COLO668 (cell line): ENCODE measurements at regions not wholly inside any gene's neighbourhood (a gene's known extent, or its start where the extent isn't known, plus 50 kb on each side); places are given as distances from the start of the nearest gene placed in this dataset.
"Not testable (repeated sequence)": the region's sequence is repeated elsewhere in the genome, so short reads cannot be mapped to it uniquely, and the experiment has no call there.

ENCODE experiments used
- DNase-seq: peaks from one replicate; lab custom pipeline; 2025; ENCODE audit not compliant: unreplicated experiment; lab: John Stamatoyannopoulos, UW

DNA sequence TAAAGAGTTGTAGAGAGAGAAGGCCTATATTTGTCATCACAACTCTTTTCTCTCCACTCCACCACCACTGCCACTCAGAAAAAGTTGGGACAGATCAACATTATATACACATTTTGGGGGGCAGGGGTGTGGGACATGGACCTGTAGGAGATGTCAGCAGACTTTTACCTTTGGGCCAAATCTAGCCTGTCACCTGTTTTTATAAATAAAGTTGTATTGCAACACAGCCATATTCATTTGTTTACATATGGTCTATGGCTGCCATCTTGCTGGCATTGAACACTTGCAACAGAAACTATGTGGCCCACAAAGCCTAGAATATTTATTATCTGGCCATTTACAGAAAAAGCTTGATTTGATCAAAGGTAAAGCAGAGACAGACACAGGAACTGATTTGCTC is 250.7 kb downstream of the BTG1 start:
- DNase-seq = no peak

DNA sequence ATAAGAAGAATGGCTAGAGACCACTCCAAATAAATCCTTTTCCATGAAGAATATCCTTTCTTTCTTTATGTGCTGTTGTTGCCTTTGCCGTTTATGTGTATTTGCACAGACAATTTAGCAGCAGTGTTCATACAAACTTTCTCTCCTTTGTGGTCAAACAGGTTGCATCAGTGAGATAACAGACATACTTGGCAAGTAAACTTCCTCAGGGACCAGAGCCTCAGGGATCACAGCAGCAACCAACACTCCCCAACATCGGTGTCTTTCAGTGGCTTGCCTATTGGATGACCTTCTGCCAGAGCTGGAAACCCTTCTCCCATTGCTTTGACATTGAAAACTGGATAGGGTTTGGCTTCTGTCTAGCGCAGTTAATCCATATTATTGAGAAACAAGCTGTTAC is 252.2 kb downstream of the BTG1 start:
- no peak for DNase-seq

DNA sequence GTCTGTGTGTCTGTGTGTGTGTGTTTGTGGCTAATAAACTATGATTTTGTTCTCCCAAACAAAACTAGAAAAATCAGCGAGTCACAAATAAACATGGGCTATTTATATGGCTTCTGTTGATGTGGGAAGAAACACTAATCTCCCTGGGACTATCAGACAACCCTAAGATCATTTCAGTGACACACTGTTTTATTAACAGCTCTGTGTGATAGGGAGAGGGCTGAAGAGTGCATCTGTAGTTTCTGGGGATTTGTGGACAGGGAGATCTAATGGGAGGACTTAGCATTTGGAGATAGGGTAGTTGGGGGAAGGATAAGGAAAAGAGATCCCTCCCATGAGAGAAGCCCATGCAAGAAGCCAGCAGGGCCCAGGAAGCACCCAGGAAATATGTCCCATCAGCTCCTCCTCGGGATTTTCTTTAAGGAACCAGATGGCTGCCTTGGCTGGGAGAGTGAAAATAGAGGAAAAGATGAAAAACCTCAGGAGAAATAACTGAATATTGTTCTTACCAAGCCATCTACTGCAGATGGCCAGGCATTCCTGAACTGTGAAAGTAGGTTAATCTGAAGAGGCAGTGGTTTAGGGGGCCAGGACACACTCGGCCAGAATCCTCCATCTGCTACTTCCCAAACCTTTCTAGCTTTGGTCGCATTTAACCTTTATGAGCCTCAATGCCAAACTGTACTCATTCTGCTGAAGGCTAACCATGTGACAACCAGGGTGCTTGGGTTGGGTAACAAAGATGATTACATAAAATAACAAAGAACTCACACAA is 253.4 kb downstream of the BTG1 start:
- DNase-seq = no peak

DNA sequence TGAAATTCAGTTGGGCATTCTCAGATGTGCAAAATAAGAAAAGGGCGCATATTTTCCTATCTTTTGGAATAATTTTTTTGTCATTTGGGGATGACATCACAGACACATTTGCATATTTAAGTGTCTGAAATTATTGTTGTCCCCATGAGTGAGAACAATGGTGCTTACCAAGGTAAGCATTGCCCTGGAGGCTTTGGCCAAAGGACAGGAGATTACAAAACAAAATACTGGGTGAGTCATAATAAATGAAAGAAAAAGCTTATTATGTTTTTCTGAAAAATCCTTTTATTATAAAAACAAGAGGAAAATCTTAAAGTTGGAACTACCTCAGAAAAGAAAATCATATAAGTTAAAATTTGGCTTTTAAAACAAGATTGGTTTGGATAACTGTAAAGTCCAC is 254.9 kb downstream of the BTG1 start:
- DNase-seq = no peak

DNA sequence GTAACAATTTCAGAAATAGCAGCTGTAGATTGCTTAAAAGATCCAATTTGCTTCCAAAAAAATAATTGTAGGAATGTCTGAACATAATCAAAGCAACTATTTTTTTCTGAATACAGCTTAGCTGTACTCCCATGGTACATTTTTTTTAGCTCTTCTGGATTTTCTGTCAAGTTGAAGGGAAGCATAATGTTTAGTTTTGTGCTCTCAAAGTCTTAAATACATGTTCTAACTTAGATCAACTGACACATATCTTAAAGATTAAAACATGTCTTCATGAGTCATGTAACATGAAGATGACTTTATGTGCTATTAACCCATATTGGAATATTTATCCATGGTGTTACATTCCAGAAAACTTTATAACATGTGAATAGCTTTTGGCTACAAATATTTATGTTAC is 255.7 kb downstream of the BTG1 start:
- DNase-seq = no peak

DNA sequence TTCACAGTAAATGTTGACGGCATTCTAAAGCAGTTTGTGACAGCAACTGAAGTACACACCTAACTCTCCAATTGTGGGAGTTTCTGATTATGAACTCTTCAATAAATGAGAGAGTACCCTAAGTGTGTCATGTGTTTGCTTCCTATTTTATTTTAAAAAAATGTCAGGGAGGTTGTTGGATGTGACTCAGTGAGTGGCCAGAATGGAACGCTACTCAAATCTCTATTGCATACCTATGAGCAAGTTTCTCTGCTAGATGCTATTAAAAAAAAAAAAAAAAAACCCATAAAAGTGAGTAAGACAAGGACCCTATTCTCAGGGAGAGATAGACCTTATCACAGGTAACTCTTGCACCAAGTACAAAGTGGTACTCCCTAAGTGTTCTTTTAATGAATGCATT is 256.6 kb downstream of the BTG1 start:
- no peak for DNase-seq

DNA sequence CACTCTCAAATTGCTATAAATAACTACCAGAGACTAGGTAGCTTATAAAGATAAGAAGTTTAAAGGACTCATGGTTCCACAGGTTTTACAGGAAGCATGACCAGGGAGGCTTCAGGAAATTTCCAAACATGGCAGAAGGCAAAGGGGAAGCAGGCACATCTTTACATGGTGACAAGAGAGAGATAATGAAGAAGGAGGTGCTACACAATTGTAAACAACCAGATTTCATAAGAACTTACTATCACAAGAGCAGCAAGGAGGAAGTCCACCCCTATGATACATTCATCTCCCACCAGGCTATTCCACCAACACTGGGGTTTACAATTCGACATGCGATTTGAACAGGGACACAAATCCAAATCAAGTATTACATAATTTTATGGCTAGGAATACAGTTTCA is 257.7 kb downstream of the BTG1 start:
- DNase-seq = no peak

DNA sequence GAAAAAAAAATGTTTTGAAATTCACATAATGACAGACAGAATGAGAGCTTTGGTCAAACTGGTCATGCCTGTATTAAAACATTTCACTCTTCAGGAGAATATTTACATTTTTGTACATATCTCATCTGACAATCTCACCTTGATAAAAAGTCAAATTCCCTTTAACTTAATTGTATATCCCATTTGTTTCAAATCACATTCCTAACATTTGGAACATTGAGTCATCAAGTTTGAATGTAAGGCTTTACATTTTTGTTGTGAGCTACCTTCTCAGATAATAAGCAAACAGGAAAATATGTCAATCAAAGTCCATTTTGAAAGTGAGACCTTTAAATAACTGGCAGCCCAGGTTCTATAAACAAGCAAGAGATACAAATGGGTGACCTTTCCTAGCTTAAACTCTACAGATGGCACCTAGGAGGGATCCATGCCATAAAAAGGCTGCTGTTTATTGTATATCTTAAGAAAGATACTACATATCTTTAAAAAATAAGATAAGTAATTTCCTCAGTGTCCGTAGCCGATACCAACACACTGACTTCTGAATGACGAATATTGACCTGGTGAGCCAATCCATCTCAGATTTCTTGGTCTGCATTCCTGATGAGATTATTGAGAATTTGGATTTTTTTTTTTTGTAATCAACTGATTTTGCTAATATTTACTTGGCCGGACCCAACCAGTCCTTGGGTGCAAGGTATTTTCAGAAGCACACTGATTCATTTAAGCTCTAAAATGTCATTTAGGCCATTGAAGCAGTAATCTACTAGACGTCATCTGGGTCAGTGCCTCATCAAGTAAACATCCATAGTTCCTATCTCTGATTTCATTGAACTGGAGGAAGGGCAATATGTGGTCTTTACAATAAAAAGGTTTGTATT is 259.6 kb downstream of the BTG1 start:
- DNase-seq = no peak

DNA sequence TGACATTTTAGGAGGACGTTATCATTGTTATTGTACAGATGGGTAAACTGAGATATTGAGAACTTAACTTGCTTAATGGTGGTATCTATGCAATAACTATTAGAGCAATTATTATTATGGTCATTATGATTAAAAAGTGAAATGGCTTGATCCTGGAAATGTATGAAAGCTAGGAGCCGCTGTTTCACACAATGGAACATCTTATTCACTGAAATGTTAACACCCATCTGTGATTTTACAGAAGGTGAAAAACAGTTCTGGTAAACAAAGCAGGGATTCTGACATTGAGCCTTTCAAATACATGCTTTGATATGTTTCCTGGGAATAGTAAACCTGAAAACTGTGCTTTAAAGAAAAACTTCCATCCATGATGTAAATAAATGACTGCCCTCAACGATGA is 261.4 kb downstream of the BTG1 start:
- DNase-seq = no peak

DNA sequence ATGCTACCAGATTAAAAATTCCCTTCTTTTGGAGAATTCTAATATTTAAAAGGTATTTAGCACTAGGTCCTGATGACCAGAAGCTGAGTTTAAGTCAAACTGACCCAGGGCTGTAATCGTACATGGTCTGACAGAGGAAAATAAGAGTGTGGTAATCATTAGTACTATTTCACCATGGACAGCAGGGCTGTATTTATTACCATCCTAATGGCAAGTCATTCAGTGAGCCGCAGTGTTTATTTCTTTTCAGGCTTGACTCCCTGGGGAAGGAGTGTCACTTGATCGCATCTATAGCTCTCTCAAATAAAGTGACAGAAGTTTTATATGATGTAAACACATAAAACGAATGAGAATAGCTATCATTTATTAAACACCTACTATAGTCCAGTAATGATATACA is 261.8 kb downstream of the BTG1 start:
- no peak for DNase-seq

DNA sequence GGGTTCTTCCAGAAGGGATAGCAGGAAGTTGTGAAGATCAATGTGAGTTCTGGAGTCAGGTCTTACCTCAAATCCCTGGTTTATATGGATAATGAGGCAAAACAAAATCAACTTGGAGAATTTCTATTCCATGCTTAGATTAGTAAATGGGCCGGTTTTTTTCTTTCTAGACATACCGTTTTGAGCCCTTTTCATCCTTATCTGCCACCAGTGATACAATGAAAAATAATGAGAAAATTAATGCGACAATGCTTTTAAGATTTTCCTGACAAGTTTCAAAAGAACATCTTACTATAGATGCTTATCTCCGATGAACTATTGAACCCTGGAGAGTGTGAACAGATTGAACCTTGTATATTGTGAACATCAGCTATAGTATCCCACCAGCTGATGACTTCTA is 262.7 kb downstream of the BTG1 start:
- no peak for DNase-seq

DNA sequence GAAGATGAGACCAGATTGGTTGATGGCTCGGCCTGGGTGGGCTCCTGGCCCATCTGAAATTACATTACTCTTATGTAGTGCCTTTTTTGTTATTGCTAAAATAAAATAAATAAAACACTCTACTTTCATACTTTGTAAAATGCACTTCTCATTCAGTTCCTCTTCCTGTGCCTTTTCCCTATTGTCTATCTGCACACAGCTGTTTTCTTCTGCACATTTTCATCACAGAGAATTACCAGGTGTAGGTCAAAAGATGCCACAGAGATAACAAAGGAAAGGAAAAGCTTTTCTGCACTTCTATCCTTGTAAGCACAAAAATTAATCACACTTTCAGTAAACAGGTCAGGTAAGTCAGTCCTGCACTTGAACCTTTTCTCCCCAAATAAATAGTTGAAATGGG is 265.1 kb downstream of the BTG1 start:
- no peak for DNase-seq

DNA sequence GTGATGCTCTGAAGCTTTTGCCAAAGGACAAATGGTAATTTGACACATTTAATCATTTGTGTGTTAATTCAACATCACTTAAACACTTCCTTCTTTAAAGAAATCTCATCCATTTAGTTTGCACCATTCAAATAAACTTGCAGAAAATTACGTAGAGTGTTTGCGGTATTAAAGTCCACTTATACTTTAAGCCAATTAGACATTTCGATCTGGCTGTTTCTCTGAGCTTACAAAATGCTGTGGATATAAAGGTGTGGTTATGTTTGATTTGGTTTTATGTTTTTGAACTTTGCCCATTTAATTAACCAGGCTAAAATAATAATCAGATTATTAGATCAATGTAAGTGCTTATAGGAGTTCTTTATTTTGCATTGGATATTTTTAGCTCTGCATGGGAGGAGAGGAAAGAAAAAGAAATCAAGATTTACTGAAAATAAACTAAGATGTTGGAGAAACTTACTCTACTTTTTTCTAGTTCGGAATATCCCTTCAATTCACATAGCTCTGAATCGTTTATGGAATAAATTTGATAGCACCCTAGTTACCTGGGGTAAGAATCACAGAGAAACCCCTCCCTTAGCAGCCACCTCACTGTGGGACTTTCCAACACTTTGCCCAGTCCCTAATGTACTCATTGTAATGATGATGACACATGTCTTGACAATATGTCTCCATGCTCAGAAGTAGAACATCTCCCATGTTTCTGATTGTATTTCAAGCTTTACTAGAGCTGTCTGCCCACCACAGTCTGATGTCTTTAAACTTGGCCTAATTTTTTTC is 268.0 kb downstream of the BTG1 start:
- no peak for DNase-seq

DNA sequence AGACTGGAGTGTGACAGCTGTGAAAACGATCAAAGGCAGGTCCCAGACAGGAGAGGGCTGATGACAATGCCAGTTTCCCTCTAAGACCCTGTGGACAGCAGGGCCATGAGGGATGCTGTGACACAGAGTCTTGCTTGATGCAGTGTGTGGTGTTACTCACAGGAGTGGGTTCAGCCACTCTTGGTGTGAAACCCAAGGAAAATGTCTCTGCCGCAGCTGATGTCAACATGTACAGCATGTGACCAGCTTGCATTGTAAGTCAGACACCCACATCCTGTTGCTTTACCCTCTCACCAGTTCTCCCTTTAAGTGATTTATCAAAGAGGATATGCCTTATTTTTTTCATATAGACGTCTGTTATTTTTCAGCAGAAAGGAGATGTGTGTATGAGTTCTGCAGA is 268.6 kb downstream of the BTG1 start:
- DNase-seq = peak; percentile 56

DNA sequence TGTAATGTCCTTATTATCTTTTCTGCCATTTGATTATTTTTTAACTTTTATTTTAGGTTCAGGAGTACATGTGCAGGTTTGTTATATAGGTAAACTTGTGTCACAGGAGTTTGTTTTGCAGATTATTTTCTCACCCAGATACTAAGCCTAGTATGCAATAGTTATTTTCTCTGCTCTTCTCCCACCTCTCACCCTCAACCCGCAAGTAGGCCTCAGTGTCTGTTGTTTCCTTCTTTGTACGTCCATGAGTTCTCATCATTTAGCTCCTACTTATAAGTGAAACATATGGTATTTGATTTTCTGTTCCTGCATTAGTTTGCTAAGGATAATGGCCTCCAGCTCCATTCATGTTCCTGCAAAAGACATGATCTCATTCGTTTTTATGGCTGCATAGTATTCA is 270.0 kb downstream of the BTG1 start:
- not testable (repeated sequence) for DNase-seq

DNA sequence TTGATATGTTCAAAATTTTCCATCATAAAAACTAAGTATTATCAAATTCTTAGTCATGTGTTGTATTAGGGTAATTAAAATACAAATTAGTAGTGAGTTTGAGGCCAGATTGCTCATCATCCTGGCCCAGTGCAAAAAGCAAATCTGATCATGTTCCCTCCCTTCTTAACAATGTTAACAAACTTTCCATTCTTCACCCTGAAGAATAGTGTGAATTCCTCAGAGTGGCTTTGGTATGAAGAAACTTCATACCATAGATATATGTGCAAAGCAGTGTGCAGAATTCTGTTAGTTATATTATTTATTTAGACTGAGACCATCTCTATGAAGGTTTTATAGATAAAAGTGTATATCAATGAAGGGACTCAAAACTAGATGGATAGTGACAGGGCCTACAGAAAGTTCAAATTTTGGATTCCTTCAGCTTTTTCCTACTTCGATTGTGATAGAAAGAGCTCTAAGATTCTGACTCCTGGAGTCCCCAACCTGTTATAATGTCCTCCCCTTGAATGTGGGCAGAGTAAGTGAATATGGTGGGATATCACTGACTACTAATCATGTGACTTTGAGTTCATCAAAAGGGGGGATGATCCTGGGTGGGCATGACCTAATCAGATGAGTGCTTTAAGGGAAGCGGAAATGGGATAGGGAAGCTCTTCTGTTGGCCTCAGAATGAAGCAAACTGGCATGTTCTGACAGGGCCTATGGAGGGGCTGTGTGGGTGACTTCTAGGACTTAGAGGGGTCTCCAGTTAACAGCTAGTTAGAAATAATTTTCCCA is 271.4 kb downstream of the BTG1 start:
- DNase-seq = no peak

DNA sequence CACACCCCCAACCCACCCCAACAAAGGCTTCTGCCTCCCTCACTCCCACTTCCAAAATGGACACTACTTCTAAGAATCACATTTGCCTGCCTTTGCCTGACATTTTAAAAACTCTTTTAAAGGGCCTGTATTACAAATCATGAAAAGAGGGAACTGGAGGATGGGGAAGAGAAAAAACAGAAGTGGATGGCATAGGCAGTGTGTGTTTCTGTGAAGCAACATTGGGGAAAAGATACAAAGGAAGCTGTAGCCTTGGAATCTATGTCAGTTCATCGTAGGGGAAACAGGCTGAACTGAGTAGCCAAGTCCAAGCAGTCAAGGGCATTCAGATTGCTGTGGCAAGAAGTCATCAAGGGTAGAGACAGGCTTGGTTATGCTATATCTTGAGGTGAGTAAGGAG is 273.9 kb downstream of the BTG1 start:
- DNase-seq = no peak

DNA sequence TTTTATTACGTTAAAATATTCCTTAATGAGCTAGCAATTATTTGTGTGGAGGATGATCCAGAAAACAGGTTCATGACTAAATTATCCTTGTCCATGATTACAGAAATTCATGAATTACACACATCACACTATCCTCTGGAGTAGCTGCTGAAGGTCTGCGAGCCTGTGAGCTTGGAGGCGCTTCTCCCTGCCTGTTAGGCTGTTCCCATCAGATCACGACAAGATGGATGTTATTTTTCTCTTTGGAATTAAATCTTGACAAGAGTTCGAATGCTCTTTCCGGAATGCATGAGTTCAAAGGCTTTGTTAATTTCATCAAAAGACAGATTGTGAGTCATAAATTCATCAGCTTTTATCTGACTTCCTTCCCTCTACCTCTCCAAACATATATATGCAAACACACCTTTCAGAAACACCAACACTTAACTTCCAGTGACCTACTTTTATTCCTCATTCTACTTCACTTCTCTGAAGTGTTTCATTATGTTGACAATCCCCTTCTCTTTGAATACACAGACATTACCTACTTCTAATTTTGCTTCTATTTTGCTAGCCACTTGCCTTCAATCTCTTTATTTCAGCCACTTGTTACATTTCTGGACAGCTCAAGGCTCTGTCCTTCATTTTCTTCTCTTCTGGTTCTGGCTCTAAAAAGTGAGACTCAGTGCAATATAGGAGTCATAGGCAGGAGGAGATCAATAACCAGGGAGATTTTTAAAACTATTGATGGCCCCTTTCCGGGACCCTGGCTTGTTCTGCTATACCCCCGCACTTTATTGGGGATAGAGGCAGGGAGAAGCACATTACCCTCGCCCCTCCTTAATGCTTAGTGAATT is 274.6 kb downstream of the BTG1 start:
- DNase-seq = no peak

DNA sequence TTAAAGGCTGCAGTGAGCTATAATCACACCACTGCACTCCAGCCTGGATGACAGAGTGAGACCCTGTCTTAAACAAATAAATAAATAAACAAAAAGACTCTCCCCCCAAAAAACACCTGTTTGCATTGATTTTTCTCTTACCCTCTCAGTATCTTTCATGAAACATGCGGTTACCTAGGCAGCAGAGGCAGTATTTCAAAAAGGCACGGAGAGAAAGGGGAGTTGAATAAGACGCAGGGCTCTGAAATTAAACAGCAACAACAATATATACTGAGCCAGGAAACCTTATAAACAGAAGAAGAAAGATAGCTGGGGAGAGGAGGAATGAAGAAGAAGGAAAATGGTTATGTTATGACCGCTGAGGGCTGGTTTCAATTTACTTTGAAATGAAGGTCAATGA is 277.6 kb downstream of the BTG1 start:
- DNase-seq = no peak

DNA sequence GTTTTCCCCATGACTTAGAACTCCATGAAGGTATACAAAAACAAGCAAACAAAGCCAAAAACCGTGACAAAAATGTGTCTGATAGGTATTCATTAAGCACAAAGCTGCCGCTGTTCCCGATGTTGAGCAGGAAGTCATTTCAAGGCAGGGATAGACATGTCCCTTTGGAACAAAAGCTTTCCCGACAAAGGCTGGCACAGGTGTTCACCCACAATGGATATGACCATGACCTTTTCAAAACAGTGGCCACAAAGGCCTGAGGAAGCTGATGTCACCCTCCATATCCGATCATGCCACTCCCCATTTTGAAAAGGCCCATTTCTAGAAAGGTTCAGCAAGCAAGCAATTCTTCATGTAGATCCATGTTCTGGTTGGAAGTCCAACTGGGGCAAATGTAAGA is 279.1 kb downstream of the BTG1 start:
- DNase-seq = peak; percentile 83
